ENCODE measurements at regions not wholly inside any gene's neighbourhood (a gene's known extent, or its start where the extent isn't known, plus 50 kb on each side); places are given as distances from the start of the nearest gene placed in this dataset.

DNA sequence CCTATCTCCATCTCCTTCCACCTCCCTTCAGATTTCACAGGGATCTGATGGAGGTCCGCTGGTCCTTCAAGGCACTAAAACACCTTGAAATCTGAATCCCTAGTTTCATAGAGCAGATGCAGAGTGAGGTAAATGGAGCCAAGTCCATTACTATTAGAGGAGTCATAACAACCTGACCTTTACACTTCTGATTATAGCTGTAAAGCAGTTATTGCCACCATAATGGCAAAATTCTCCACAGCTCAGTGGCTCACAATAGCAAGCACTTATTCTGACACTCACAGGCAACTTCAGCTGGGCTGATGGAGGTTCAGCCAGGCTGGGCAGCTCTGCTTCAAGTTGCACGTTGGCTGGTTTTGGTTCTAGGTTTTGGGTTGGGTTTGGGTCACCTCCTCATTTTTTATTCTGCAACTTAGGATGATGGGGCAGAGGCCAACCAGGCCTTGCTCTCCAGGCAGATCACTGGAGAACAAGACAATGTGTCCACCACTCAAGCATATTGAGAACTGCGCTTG is 51.4 kb upstream of the LRAT start (continued):
- TF ChIP-seq POLR2A (IDR thresholded peaks at IDR 0.05; ENCODE audit: low read length): no peak

Measured in A549 (cell line).